HCT116 (cell line): ENCODE measurements at regions not wholly inside any gene's neighbourhood (a gene's known extent, or its start where the extent isn't known, plus 50 kb on each side); places are given as distances from the start of the nearest gene placed in this dataset.

ENCODE experiments used
- ATAC-seq: fragments of 200-7000 bp; cut with Tn5 transposase; 2 replicates; pipeline ENCODE4 v1.9.1; 2020; ENCODE audit warnings: mild to moderate bottlenecking, moderate library complexity
- BruUV-seq: library from RNA; stranded (reverse); fragments of 400-500 nt; replicated peaks from 2 replicates; lab custom pipeline; 2021; lab: Mats Ljungman, UMichigan
- CTCF ChIA-PET: fragments of 300-600 bp; sonication (Branson Sonifier 250); formaldehyde crosslinking; loops from one replicate; lab custom pipeline; 2021; ENCODE audit warnings: antibody characterized with exemption; lab: Charles Lee
- POLR2A ChIA-PET: fragments of 300-600, 350-600 bp; sonication (Branson Sonifier 250); formaldehyde crosslinking; loops from one replicate; lab custom pipeline; 2021; ENCODE audit warnings: antibody characterized with exemption; lab: Charles Lee
- RAD21 ChIA-PET, 2 experiments: fragments of 300-600 bp; sonication (Branson Sonifier 250); formaldehyde crosslinking; loops; one replicate each; lab custom pipeline; 2023; ENCODE audit warnings: low total read pairs in 2 of 2; ENCODE audit not compliant: uncharacterized antibody in 2 of 2, unreplicated experiment in 2 of 2, low non-redundant PET in 1 of 2; lab: Charles Lee
- DNase-seq: peaks from one replicate; pipeline ENCODE4 v3.0.0-alpha.2; 2010; ENCODE audit warnings: low read depth, low spot score
- H2AFZ ChIP-seq: fragments of 200-600 bp; shearing (Covaris generic), sonication (generic); 2 replicates; pipeline ENCODE4 v1.6.1; 2017; ENCODE audit warnings: low read depth, mixed run types, mixed read lengths, antibody characterized with exemption, low read length; ENCODE audit not compliant: poor library complexity, severe bottlenecking
- H3K27ac ChIP-seq: 2 replicates; pipeline ENCODE4 v1.5.1; 2012; ENCODE audit warnings: low read depth, low read length
- H3K27me3 ChIP-seq: fragments of 200-600 bp; sonication (generic); 2 replicates; pipeline ENCODE4 v1.6.1; 2016; ENCODE audit warnings: mixed run types, low read length, mixed read lengths; ENCODE audit not compliant: insufficient read depth
- H3K36me3 ChIP-seq, 2 experiments: fragments of 200-500 bp in 1 of 2; fragments of 200-600 bp in 1 of 2; sonication (Bioruptor generic) in 1 of 2; sonication (generic) in 1 of 2; 2 replicates each; pipeline versions ENCODE4 v1.5.1 to v1.6.1; 2014 to 2016; ENCODE audit warnings: low read length in 2 of 2, inconsistent platforms in 1 of 2, mixed read lengths in 1 of 2, mixed run types in 1 of 2; ENCODE audit not compliant: insufficient read depth in 2 of 2, control insufficient read depth in 1 of 2
- H3K4me1 ChIP-seq, 2 experiments: fragments of 200-600 bp in 1 of 2; sonication (generic) in 1 of 2; 2 replicates each; pipeline versions ENCODE4 v1.5.1 to v1.6.1; 2012 to 2017; ENCODE audit warnings: low read length in 2 of 2, inconsistent platforms in 1 of 2, mild to moderate bottlenecking in 1 of 2, mixed read lengths in 1 of 2, mixed run types in 1 of 2, moderate library complexity in 1 of 2; ENCODE audit not compliant: insufficient read depth in 2 of 2, control insufficient read depth in 1 of 2
- H3K4me2 ChIP-seq: fragments of 200-600 bp; sonication (generic); 2 replicates; pipeline ENCODE4 v1.6.1; 2017; ENCODE audit warnings: mixed run types, low read length, mixed read lengths
- H3K4me3 ChIP-seq, 2 experiments: fragments of 200-600 bp in 1 of 2; sonication (generic) in 1 of 2; replicated peaks in 1 of 2; 2 replicates each; pipeline ENCODE4 v1.5.1; 2011 to 2016; ENCODE audit warnings: low read length in 2 of 2, control low read depth in 1 of 2, low read depth in 1 of 2, mild to moderate bottlenecking in 1 of 2, mixed read lengths in 1 of 2, mixed run types in 1 of 2
- H3K79me2 ChIP-seq: fragments of 200-600 bp; sonication (generic); 2 replicates; pipeline ENCODE4 v1.6.1; 2017; ENCODE audit warnings: mild to moderate bottlenecking, mixed run types, low read length, moderate library complexity, mixed read lengths; ENCODE audit not compliant: insufficient read depth
- H3K9ac ChIP-seq: fragments of 200-600 bp; sonication (generic); 2 replicates; pipeline ENCODE4 v1.6.1; 2016; ENCODE audit warnings: low read length, mixed read lengths
- H3K9me2 ChIP-seq: fragments of 200-600 bp; sonication (generic), shearing (Covaris generic); 2 replicates; pipeline ENCODE4 v1.6.1; 2017; ENCODE audit warnings: mixed run types, mild to moderate bottlenecking, moderate library complexity; ENCODE audit not compliant: insufficient read depth
- H3K9me3 ChIP-seq, 2 experiments: fragments of 200-500 bp in 1 of 2; fragments of 200-600 bp in 1 of 2; sonication (Bioruptor generic) in 1 of 2; sonication (generic) in 1 of 2; 2 replicates each; pipeline ENCODE4 v1.6.1; 2014 to 2017; ENCODE audit warnings: low read length in 2 of 2, mixed read lengths in 2 of 2, inconsistent platforms in 1 of 2, low read depth in 1 of 2, mild to moderate bottlenecking in 1 of 2, mixed run types in 1 of 2, moderate library complexity in 1 of 2; ENCODE audit not compliant: control insufficient read depth in 1 of 2, insufficient read depth in 1 of 2
- H4K20me1 ChIP-seq: fragments of 200-600 bp; sonication (generic), shearing (Covaris generic); 2 replicates; pipeline ENCODE4 v1.6.1; 2017; ENCODE audit warnings: mixed run types, mild to moderate bottlenecking, moderate library complexity; ENCODE audit not compliant: insufficient read depth
- ATF3 ChIP-seq: IDR thresholded peaks from 2 replicates; pipeline ENCODE4 v1.6.1; 2012
- CEBPB ChIP-seq: IDR thresholded peaks from 2 replicates; pipeline ENCODE4 v1.6.1; 2012; ENCODE audit warnings: low read depth
- CTCF ChIP-seq, 3 experiments: fragments of 200-600 bp in 1 of 3; sonication (generic) in 1 of 3; IDR thresholded peaks in 2 of 3; conservative IDR thresholded peaks in 1 of 3; 2 replicates each; pipeline ENCODE4 v1.5.1; 2012 to 2017; ENCODE audit warnings: low read depth in 2 of 3, low read length in 2 of 3, antibody characterized with exemption in 1 of 3, borderline replicate concordance in 1 of 3, control low read depth in 1 of 3, mild to moderate bottlenecking in 1 of 3, mixed read lengths in 1 of 3, mixed run types in 1 of 3, moderate library complexity in 1 of 3; ENCODE audit not compliant: insufficient read depth in 1 of 3
- EGR1 ChIP-seq: IDR thresholded peaks from 2 replicates; pipeline ENCODE4 v1.6.1; 2012; ENCODE audit warnings: low read depth
- ELF1 ChIP-seq: IDR thresholded peaks from 2 replicates; pipeline ENCODE4 v1.6.1; 2012; ENCODE audit warnings: low read depth, borderline replicate concordance
- EZH2 ChIP-seq: fragments of 200-600 bp; sonication (generic); IDR thresholded peaks from 2 replicates; pipeline ENCODE4 v1.6.1; 2017; ENCODE audit warnings: antibody characterized with exemption, mixed run types
- JUND ChIP-seq: IDR thresholded peaks from 2 replicates; pipeline ENCODE4 v1.6.1; 2012
- POLR2A ChIP-seq: IDR thresholded peaks from 2 replicates; pipeline ENCODE4 v1.7.0; 2011; ENCODE audit warnings: borderline replicate concordance; ENCODE audit not compliant: insufficient read depth, insufficient read length; ENCODE audit errors: extremely low read depth
- SIN3A ChIP-seq: IDR thresholded peaks from 2 replicates; pipeline ENCODE4 v1.6.1; 2012; ENCODE audit warnings: low read depth
- SRF ChIP-seq: IDR thresholded peaks from 2 replicates; pipeline ENCODE4 v1.6.1; 2012; ENCODE audit warnings: low read depth
- TCF7L2 ChIP-seq: IDR thresholded peaks from 2 replicates; pipeline ENCODE4 v1.7.0; 2011; ENCODE audit warnings: borderline replicate concordance, inconsistent platforms; ENCODE audit not compliant: insufficient read depth, insufficient read length; ENCODE audit errors: extremely low read depth
- ZBTB33 ChIP-seq: IDR thresholded peaks from 2 replicates; pipeline ENCODE4 v1.6.1; 2011; ENCODE audit warnings: mild to moderate bottlenecking, low read length, moderate library complexity; ENCODE audit not compliant: insufficient replicate concordance; ENCODE audit errors: extremely low read depth
- ZFX ChIP-seq: fragments of 450-650 bp; IDR thresholded peaks from 2 replicates; pipeline ENCODE4 v1.6.1; 2017
- ZNF274 ChIP-seq: fragments of 200-500 bp; sonication (Bioruptor generic); IDR thresholded peaks from 2 replicates; pipeline ENCODE4 v1.6.1; 2014; ENCODE audit warnings: mild to moderate bottlenecking, low read depth, low read length, inconsistent platforms
- intact Hi-C: fragments of 100-400 bp; cut with micrococcal nuclease; formaldehyde crosslinking; loops from 2 replicates; pipeline ENCODE4 v1.10.0; 2022

GRCh38 chr18:76098674-76099411, 396.2 kb downstream of the ZNF516 start:
- no peak overlapping the region for H3K4me3 ChIP-seq
- no peaks in the 10 kb centered on the region for H3K9me3 ChIP-seq
- no peaks in the 10 kb centered on the region for H4K20me1 ChIP-seq
- H2AFZ ChIP-seq: no peak overlapping the region
- no peak overlapping the region for H3K9ac ChIP-seq
- RAD21 ChIA-PET: no interaction called here
- no peak overlapping the region for H3K27ac ChIP-seq
- BruUV-seq: no TSS peak
- no peaks in the 10 kb centered on the region for H3K4me1 ChIP-seq
- TF ChIP-seq EZH2: no peak
- TF ChIP-seq ATF3: no peak
- no peak for TF ChIP-seq ZFX
- TF ChIP-seq ZBTB33: no peak
- TF ChIP-seq SIN3A: no peak
- TF ChIP-seq EGR1: no peak
- TF ChIP-seq POLR2A: no peak
- TF ChIP-seq CTCF (IDR thresholded peaks at IDR 0.05 in 2 of 3, conservative IDR thresholded peaks at IDR 0.05 in 1 of 3; ENCODE audit: borderline replicate concordance in 1 of 3, insufficient read depth in 1 of 3, low read depth in 2 of 3, low read length in 2 of 3): no peak
- TF ChIP-seq ZNF274: no peak
- no peak for TF ChIP-seq CEBPB
- no peak for TF ChIP-seq TCF7L2
- TF ChIP-seq SRF: no peak
- no peak for TF ChIP-seq JUND
- no peak for TF ChIP-seq ELF1
- H3K79me2 ChIP-seq: no peaks in the 10 kb centered on the region
- CTCF ChIA-PET: no interaction called here
- H3K4me2 ChIP-seq: no peak overlapping the region
- no peak for DNase-seq
- intact Hi-C loops: no loop called here
- no peaks in the 10 kb centered on the region for H3K9me2 ChIP-seq
- ATAC-seq: no peak; the same call in 1 of the 2 replicates
- POLR2A ChIA-PET: no interaction called here
- H3K27me3 ChIP-seq: no peaks in the 10 kb centered on the region; the same call in 1 of the 2 replicates
- no peaks in the 10 kb centered on the region for H3K36me3 ChIP-seq
